Astrocyte (in vitro differentiated cells and primary cell): ENCODE measurements at regions not wholly inside any gene's neighbourhood (a gene's known extent, or its start where the extent isn't known, plus 50 kb on each side); places are given as distances from the start of the nearest gene placed in this dataset.
"Not testable (repeated sequence)": the region's sequence is repeated elsewhere in the genome, so short reads cannot be mapped to it uniquely, and the experiment has no call there.

Experiments
- DNase-seq: peaks from one replicate; pipeline ENCODE4 v3.0.0-alpha.2; 2010; ENCODE audit warnings: low read depth
- FAIRE-seq: peaks from 2 replicates; lab custom pipeline; 2011; peaks lifted over from hg19 to GRCh38; lab: Jason Lieb, UNC
- H2AFZ ChIP-seq: 2 replicates; pipeline ENCODE4 v1.6.0; 2012; ENCODE audit warnings: low read depth, low read length, inconsistent platforms
- H3K27ac ChIP-seq: 2 replicates; pipeline ENCODE4 v1.5.1; 2011; ENCODE audit warnings: low read depth, low read length, inconsistent platforms
- H3K27me3 ChIP-seq: 2 replicates; pipeline ENCODE4 v1.6.0; 2011; ENCODE audit warnings: low read length, inconsistent platforms; ENCODE audit not compliant: insufficient read depth
- H3K36me3 ChIP-seq: 2 replicates; pipeline ENCODE4 v1.5.1; 2011; ENCODE audit warnings: low read length, inconsistent platforms; ENCODE audit not compliant: insufficient read depth
- H3K4me1 ChIP-seq: 2 replicates; pipeline ENCODE4 v1.5.1; 2011; ENCODE audit warnings: low read length, inconsistent platforms; ENCODE audit not compliant: insufficient read depth
- H3K4me2 ChIP-seq: 2 replicates; pipeline ENCODE4 v1.6.0; 2012; ENCODE audit warnings: low read length, inconsistent platforms
- H3K4me3 ChIP-seq: 2 replicates; pipeline ENCODE4 v1.5.1; 2011; ENCODE audit warnings: low read depth, mild to moderate bottlenecking, low read length, inconsistent platforms; ENCODE audit not compliant: insufficient read depth
- H3K79me2 ChIP-seq: 2 replicates; pipeline ENCODE4 v1.6.0; 2012; ENCODE audit warnings: mild to moderate bottlenecking, low read length, inconsistent platforms; ENCODE audit not compliant: insufficient read depth
- H3K9ac ChIP-seq: 2 replicates; pipeline ENCODE4 v1.6.0; 2012; ENCODE audit warnings: mild to moderate bottlenecking, low read length, inconsistent platforms
- H3K9me3 ChIP-seq: 2 replicates; pipeline ENCODE4 v1.5.1; 2012; ENCODE audit warnings: low read depth, mild to moderate bottlenecking, low read length, inconsistent platforms; ENCODE audit not compliant: insufficient read depth
- H4K20me1 ChIP-seq: 2 replicates; pipeline ENCODE4 v1.6.0; 2012; ENCODE audit warnings: low read length, inconsistent platforms; ENCODE audit not compliant: insufficient read depth
- H3K27ac Mint-ChIP-seq: one replicate; pipeline ENCODE4 v1.8.0; 2021; ENCODE audit warnings: mild to moderate bottlenecking, mixed read lengths; ENCODE audit not compliant: unreplicated experiment
- H3K27me3 Mint-ChIP-seq: one replicate; pipeline ENCODE4 v1.8.0; 2021; ENCODE audit warnings: low read depth, mixed read lengths; ENCODE audit not compliant: unreplicated experiment
- H3K36me3 Mint-ChIP-seq: one replicate; pipeline ENCODE4 v1.8.0; 2021; ENCODE audit warnings: low read depth, mixed read lengths; ENCODE audit not compliant: unreplicated experiment
- H3K4me1 Mint-ChIP-seq: one replicate; pipeline ENCODE4 v1.8.0; 2021; ENCODE audit warnings: low read depth, mixed read lengths; ENCODE audit not compliant: unreplicated experiment
- H3K4me3 Mint-ChIP-seq: one replicate; pipeline ENCODE4 v1.8.0; 2021; ENCODE audit warnings: mild to moderate bottlenecking, moderate library complexity, mixed read lengths; ENCODE audit not compliant: unreplicated experiment
- H3K9me3 Mint-ChIP-seq: one replicate; pipeline ENCODE4 v1.8.0; 2021; ENCODE audit warnings: mild to moderate bottlenecking, mixed read lengths; ENCODE audit not compliant: unreplicated experiment
- CTCF ChIP-seq: IDR thresholded peaks from 2 replicates; pipeline ENCODE4 v1.5.1; 2011; ENCODE audit warnings: low read depth, mild to moderate bottlenecking, inconsistent platforms, low read length, moderate library complexity; ENCODE audit not compliant: insufficient read depth
- EZH2 ChIP-seq: IDR thresholded peaks from 2 replicates; pipeline ENCODE4 v1.6.1; 2012; ENCODE audit warnings: mild to moderate bottlenecking, low read length, inconsistent platforms; ENCODE audit not compliant: insufficient read depth

- no peak for FAIRE-seq
- no peak overlapping the region for H3K4me2 ChIP-seq
- H3K27ac Mint-ChIP-seq, result no peak overlapping the region
- peaks cover 49% of the 10 kb centered on the region for H3K36me3 Mint-ChIP-seq
- no peak overlapping the region for H2AFZ ChIP-seq
- H3K9me3 ChIP-seq, result peaks cover 6% of the 10 kb centered on the region
- no peak overlapping the region for H3K27ac ChIP-seq
- H3K79me2 ChIP-seq, result no peaks in the 10 kb centered on the region
- no peaks in the 10 kb centered on the region for H3K4me1 ChIP-seq
- no peak overlapping the region for H3K4me3 Mint-ChIP-seq
- no peaks in the 10 kb centered on the region for H3K27me3 Mint-ChIP-seq
- no peaks in the 10 kb centered on the region for H3K27me3 ChIP-seq
- no peaks in the 10 kb centered on the region for H3K36me3 ChIP-seq
- H3K9me3 Mint-ChIP-seq, result peaks cover 23% of the 10 kb centered on the region
- no peaks in the 10 kb centered on the region for H3K4me1 Mint-ChIP-seq
- H3K9ac ChIP-seq, result no peak overlapping the region
- no peaks in the 10 kb centered on the region for H4K20me1 ChIP-seq
- no peak for TF ChIP-seq CTCF
- no peak for TF ChIP-seq EZH2
- no peak for DNase-seq
- H3K4me3 ChIP-seq, result no peak overlapping the region
Observed at GRCh38 chr12:47610686-47611252, 95.1 kb downstream of the RPAP3 start.

GRCh38 chr12:47609806-47610205 is 96.0 kb downstream of the RPAP3 start:
- TF ChIP-seq CTCF, result no peak
- no peak for TF ChIP-seq EZH2
- Histone ChIP-seq H3K36me3 (no peaks in the 10 kb centered on the region), H3K4me3 (no peak overlapping the region), H3K27ac (no peak overlapping the region), H3K9me3 (peaks cover 6% of the 10 kb centered on the region), H3K4me2 (no peak overlapping the region), H3K9ac (no peak overlapping the region), H3K79me2 (no peaks in the 10 kb centered on the region), H3K27me3 (no peaks in the 10 kb centered on the region), H2AFZ (no peak overlapping the region), H4K20me1 (no peaks in the 10 kb centered on the region), H3K4me1 (peaks cover 3% of the 10 kb centered on the region)
- DNase-seq (no peak), FAIRE-seq (no peak)
- Mint-ChIP-seq H3K4me3 (no peak overlapping the region), H3K4me1 (no peaks in the 10 kb centered on the region), H3K27ac (no peak overlapping the region), H3K36me3 (peaks cover 52% of the 10 kb centered on the region), H3K9me3 (peaks cover 23% of the 10 kb centered on the region), H3K27me3 (no peaks in the 10 kb centered on the region)

- not testable (repeated sequence) for H3K36me3 ChIP-seq
Observed at GRCh38 chr12:47608671-47609070, 97.2 kb downstream of the RPAP3 start.

More at GRCh38 chr12:47608671-47609070, 97.2 kb downstream of the RPAP3 start:
- H3K27ac ChIP-seq, H2AFZ ChIP-seq, H3K4me1 Mint-ChIP-seq, H3K79me2 ChIP-seq, H3K4me2 ChIP-seq, H4K20me1 ChIP-seq, FAIRE-seq, H3K27ac Mint-ChIP-seq, H3K9ac ChIP-seq, H3K9me3 ChIP-seq, H3K4me3 ChIP-seq, H3K27me3 ChIP-seq, H3K4me3 Mint-ChIP-seq, DNase-seq, H3K27me3 Mint-ChIP-seq: not testable (repeated sequence)
- Mint-ChIP-seq H3K36me3 (peaks cover 45% of the 10 kb centered on the region), H3K9me3 (peaks cover 18% of the 10 kb centered on the region)
- peaks cover 10% of the 10 kb centered on the region for H3K4me1 ChIP-seq
